ENCODE measurements at regions not wholly inside any gene's neighbourhood (a gene's known extent, or its start where the extent isn't known, plus 50 kb on each side); places are given as distances from the start of the nearest gene placed in this dataset.

DNA sequence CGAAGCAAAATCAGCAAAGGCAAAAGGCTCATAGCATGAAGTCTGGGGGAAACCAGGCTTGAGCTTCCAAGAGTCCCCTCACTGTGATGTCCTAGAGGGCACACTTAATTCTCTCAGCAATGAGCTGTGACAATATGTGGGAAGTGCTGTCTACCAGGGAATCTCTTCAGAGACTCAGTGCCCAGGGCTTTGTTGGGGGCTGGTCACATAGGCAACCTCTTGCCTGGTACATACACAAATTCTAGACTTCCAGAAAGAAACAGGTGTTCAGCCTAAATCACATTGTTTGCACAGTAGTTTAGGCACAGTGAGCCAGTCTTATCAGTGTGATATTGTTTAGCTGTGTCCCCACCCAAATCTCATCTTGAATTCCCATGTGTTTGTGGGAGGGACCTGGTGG is 400.5 kb downstream of the PRDM2 start:
- TF ChIP-seq, protein P1, sequence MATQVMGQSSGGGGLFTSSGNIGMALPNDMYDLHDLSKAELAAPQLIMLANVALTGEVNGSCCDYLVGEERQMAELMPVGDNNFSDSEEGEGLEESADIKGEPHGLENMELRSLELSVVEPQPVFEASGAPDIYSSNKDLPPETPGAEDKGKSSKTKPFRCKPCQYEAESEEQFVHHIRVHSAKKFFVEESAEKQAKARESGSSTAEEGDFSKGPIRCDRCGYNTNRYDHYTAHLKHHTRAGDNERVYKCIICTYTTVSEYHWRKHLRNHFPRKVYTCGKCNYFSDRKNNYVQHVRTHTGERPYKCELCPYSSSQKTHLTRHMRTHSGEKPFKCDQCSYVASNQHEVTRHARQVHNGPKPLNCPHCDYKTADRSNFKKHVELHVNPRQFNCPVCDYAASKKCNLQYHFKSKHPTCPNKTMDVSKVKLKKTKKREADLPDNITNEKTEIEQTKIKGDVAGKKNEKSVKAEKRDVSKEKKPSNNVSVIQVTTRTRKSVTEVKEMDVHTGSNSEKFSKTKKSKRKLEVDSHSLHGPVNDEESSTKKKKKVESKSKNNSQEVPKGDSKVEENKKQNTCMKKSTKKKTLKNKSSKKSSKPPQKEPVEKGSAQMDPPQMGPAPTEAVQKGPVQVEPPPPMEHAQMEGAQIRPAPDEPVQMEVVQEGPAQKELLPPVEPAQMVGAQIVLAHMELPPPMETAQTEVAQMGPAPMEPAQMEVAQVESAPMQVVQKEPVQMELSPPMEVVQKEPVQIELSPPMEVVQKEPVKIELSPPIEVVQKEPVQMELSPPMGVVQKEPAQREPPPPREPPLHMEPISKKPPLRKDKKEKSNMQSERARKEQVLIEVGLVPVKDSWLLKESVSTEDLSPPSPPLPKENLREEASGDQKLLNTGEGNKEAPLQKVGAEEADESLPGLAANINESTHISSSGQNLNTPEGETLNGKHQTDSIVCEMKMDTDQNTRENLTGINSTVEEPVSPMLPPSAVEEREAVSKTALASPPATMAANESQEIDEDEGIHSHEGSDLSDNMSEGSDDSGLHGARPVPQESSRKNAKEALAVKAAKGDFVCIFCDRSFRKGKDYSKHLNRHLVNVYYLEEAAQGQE (IDR thresholded peaks at IDR 0.05; ENCODE audit: insufficient replicate concordance, low read depth), result no peak
- TF ChIP-seq CTCF (IDR thresholded peaks at IDR 0.05; ENCODE audit: insufficient read depth, low read length), result no peak
- no peak for TF ChIP-seq GABPA (IDR thresholded peaks at IDR 0.05; ENCODE audit: low read depth)
- no peak for TF ChIP-seq POLR2AphosphoS5 (IDR thresholded peaks at IDR 0.05; ENCODE audit: low read depth)
- TF ChIP-seq SPI1 (IDR thresholded peaks at IDR 0.05; ENCODE audit: borderline replicate concordance, low read depth), result no peak
